ENCODE measurements at regions not wholly inside any gene's neighbourhood (a gene's known extent, or its start where the extent isn't known, plus 50 kb on each side); places are given as distances from the start of the nearest gene placed in this dataset.

- no peak for TF ChIP-seq EZH2 (IDR thresholded peaks at IDR 0.05; ENCODE audit: low read length, missing control alignments)
- TF ChIP-seq, protein P1, sequence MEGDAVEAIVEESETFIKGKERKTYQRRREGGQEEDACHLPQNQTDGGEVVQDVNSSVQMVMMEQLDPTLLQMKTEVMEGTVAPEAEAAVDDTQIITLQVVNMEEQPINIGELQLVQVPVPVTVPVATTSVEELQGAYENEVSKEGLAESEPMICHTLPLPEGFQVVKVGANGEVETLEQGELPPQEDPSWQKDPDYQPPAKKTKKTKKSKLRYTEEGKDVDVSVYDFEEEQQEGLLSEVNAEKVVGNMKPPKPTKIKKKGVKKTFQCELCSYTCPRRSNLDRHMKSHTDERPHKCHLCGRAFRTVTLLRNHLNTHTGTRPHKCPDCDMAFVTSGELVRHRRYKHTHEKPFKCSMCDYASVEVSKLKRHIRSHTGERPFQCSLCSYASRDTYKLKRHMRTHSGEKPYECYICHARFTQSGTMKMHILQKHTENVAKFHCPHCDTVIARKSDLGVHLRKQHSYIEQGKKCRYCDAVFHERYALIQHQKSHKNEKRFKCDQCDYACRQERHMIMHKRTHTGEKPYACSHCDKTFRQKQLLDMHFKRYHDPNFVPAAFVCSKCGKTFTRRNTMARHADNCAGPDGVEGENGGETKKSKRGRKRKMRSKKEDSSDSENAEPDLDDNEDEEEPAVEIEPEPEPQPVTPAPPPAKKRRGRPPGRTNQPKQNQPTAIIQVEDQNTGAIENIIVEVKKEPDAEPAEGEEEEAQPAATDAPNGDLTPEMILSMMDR (conservative IDR thresholded peaks at IDR 0.05 in 1 of 2, IDR thresholded peaks at IDR 0.05 in 1 of 2; ENCODE audit: low read depth in 1 of 2, low read length in 2 of 2): no peak
Observed at GRCh38 chr2:104909317-104909716, 55.4 kb downstream of the POU3F3 start.

Data from fibroblast of lung (primary cell).